Adrenal gland (tissue), 5 donors: ENCODE measurements at regions not wholly inside any gene's neighbourhood (a gene's known extent, or its start where the extent isn't known, plus 50 kb on each side); places are given as distances from the start of the nearest gene placed in this dataset.

Source experiments
- CTCF ChIP-seq, 6 experiments: fragments of 450-650 bp in 4 of 6; fragments of 200-600 bp in 2 of 6; sonication (generic) in 1 of 6; IDR thresholded peaks; 1 replicate in 5 of 6; 2 replicates in 1 of 6; pipeline versions ENCODE4 v1.5.1 to v1.8.0; 2016 to 2021; ENCODE audit warnings: antibody characterized with exemption in 6 of 6, mild to moderate bottlenecking in 2 of 6, moderate library complexity in 1 of 6
- POLR2A ChIP-seq, 2 donors: fragments of 450-650 bp; IDR thresholded peaks; one replicate each; pipeline ENCODE4 v1.6.1; 2017; ENCODE audit warnings: antibody characterized with exemption in 2 of 2, mild to moderate bottlenecking in 2 of 2, moderate library complexity in 1 of 2
- donor health status: DM: no; HTN: no; CAD: no.

GRCh38 chr11:104410336-104410735 is 246.4 kb upstream of the PDGFD start:
- TF ChIP-seq CTCF (IDR thresholded peaks at IDR 0.05) (no peak), POLR2A (IDR thresholded peaks at IDR 0.05) (no peak)
